BJ (cell line): ENCODE measurements at regions not wholly inside any gene's neighbourhood (a gene's known extent, or its start where the extent isn't known, plus 50 kb on each side); places are given as distances from the start of the nearest gene placed in this dataset.

Experiments
- CTCF ChIA-PET: fragments of 350-600 bp; formaldehyde crosslinking; extraction: SDS; loops from one replicate; lab custom pipeline; 2021; ENCODE audit warnings: antibody characterized with exemption, inconsistent platforms; lab: Yijun Ruan, JAX
- POLR2A ChIA-PET: fragments of 300-600 bp; sonication (Branson Sonifier 250); formaldehyde crosslinking; extraction: SDS; loops from one replicate; lab custom pipeline; 2021; ENCODE audit warnings: antibody characterized with exemption; lab: Charles Lee
- DNase-seq: peaks from one replicate; pipeline ENCODE4 v3.0.0-alpha.2; 2011; ENCODE audit warnings: low read depth
- H3K27me3 ChIP-seq: 2 replicates; pipeline ENCODE4 v1.6.0; 2011; ENCODE audit warnings: low read length; ENCODE audit not compliant: control insufficient read depth, insufficient read depth
- H3K36me3 ChIP-seq: 2 replicates; pipeline ENCODE4 v1.5.1; 2011; ENCODE audit warnings: low read length; ENCODE audit not compliant: control insufficient read depth, insufficient read depth
- H3K4me3 ChIP-seq: 2 replicates; pipeline ENCODE4 v1.5.1; 2011; ENCODE audit warnings: low read depth, mild to moderate bottlenecking, control low read depth, low read length
- CTCF ChIP-seq: IDR thresholded peaks from 2 replicates; pipeline ENCODE4 v1.5.1; 2011; ENCODE audit warnings: low read depth, mild to moderate bottlenecking, control low read depth, inconsistent platforms, low read length, moderate library complexity; ENCODE audit not compliant: insufficient read depth

GRCh38 chr21:18148401-18148800 lies 96.2 kb upstream of the CHODL start:
- Histone ChIP-seq H3K27me3 (no peaks in the 10 kb centered on the region), H3K4me3 (no peak overlapping the region), H3K36me3 (no peaks in the 10 kb centered on the region)
- ChIA-PET CTCF (no interaction called here), POLR2A (no interaction called here)
- no peak for DNase-seq
- TF ChIP-seq CTCF = no peak

- Histone ChIP-seq H3K36me3 (no peaks in the 10 kb centered on the region), H3K27me3 (no peaks in the 10 kb centered on the region), H3K4me3 (no peak overlapping the region)
- no peak for TF ChIP-seq CTCF
- no peak for DNase-seq
- CTCF ChIA-PET = no interaction called here
- POLR2A ChIA-PET = no interaction called here
These were observed 97.0 kb upstream of the CHODL start for GRCh38 chr21:18147678-18148077.

GRCh38 chr21:18146820-18147219 lies 97.8 kb upstream of the CHODL start:
- H3K4me3 ChIP-seq = no peak overlapping the region
- H3K36me3 ChIP-seq = no peaks in the 10 kb centered on the region
- ChIA-PET POLR2A (no interaction called here), CTCF (no interaction called here)
- no peaks in the 10 kb centered on the region for H3K27me3 ChIP-seq
- no peak for TF ChIP-seq CTCF
- no peak for DNase-seq

- DNase-seq = no peak
- CTCF ChIA-PET = no interaction called here
- TF ChIP-seq CTCF = no peak
- no peaks in the 10 kb centered on the region for H3K36me3 ChIP-seq
- no peak overlapping the region for H3K4me3 ChIP-seq
- POLR2A ChIA-PET = no interaction called here
- no peaks in the 10 kb centered on the region for H3K27me3 ChIP-seq
These were observed 100.3 kb upstream of the CHODL start for GRCh38 chr21:18144339-18144738.

- CTCF ChIA-PET = interaction anchor here (1.2 kb wide), 1 partner anchor 17 kb away, joined by 3 read pairs; no protein-coding TSS in a partner anchor
- no peaks in the 10 kb centered on the region for H3K36me3 ChIP-seq
- DNase-seq = no peak
- no peak overlapping the region for H3K4me3 ChIP-seq
- TF ChIP-seq CTCF = no peak
- no peaks in the 10 kb centered on the region for H3K27me3 ChIP-seq
- POLR2A ChIA-PET = no interaction called here
These were observed 102.0 kb upstream of the CHODL start for GRCh38 chr21:18142655-18143054.
